K562 (cell line): ENCODE measurements at regions not wholly inside any gene's neighbourhood (a gene's known extent, or its start where the extent isn't known, plus 50 kb on each side); places are given as distances from the start of the nearest gene placed in this dataset.

Experiments used
- ATAC-seq: fragments of 200-7000 bp; cut with Tn5 transposase; 3 replicates; pipeline ENCODE4 v1.9.1; 2020; ENCODE audit warnings: moderate library complexity
- BruUV-seq: library from RNA; stranded (reverse); fragments of 400-500 nt; replicated peaks from 2 replicates; lab custom pipeline; 2021; lab: Mats Ljungman, UMichigan
- CTCF ChIA-PET: fragments of 300-600 bp; formaldehyde crosslinking; extraction: SDS; loops from one replicate; lab custom pipeline; 2021; ENCODE audit warnings: low intra/inter-chr PET ratio; lab: Yijun Ruan, JAX
- POLR2A ChIA-PET: fragments of 300-600, 350-650 bp; sonication (Branson Sonifier 250); formaldehyde crosslinking; extraction: SDS; loops from one replicate; lab custom pipeline; 2021; ENCODE audit warnings: antibody characterized with exemption, inconsistent platforms; lab: Yijun Ruan, JAX
- DNase-seq, 4 experiments: peaks; one replicate each; pipeline versions ENCODE4 v3.0.0 to v3.0.0-alpha.2; 2011 to 2018; ENCODE audit warnings: low spot score in 3 of 4, mixed read lengths in 3 of 4; ENCODE audit errors: extremely low read depth in 1 of 4
- FAIRE-seq: peaks from 2 replicates; lab custom pipeline; 2011; peaks lifted over from hg19 to GRCh38; lab: Jason Lieb, UNC
- H2AFZ ChIP-seq: 2 replicates; pipeline ENCODE4 v1.6.0; 2011; ENCODE audit warnings: low read depth, low read length, control low read depth, inconsistent platforms
- H3K27ac ChIP-seq: fragments of 200-600 bp; 3 replicates; pipeline ENCODE4 v1.8.0; 2011; ENCODE audit warnings: low read depth, mild to moderate bottlenecking, control low read depth, inconsistent platforms, low read length, moderate library complexity, mixed read lengths; ENCODE audit errors: extremely low read depth
- H3K27me3 ChIP-seq, 2 experiments: fragments of 300-600 bp in 1 of 2; 2 replicates in 1 of 2; 3 replicates in 1 of 2; pipeline versions ENCODE4 v1.6.0 to v1.8.0; 2011; ENCODE audit warnings: inconsistent platforms in 2 of 2, low read length in 2 of 2, mild to moderate bottlenecking in 1 of 2, mixed read lengths in 1 of 2, moderate library complexity in 1 of 2; ENCODE audit not compliant: control insufficient read depth in 2 of 2, insufficient read depth in 2 of 2
- H3K36me3 ChIP-seq: fragments of 300-600 bp; 3 replicates; pipeline ENCODE4 v1.8.0; 2011; ENCODE audit warnings: mild to moderate bottlenecking, low read length, inconsistent platforms; ENCODE audit not compliant: control insufficient read depth, insufficient read depth
- H3K4me1 ChIP-seq, 2 experiments: fragments of 200-600 bp in 1 of 2; replicated peaks in 1 of 2; 2 replicates in 1 of 2; 3 replicates in 1 of 2; pipeline versions ENCODE4 v1.5.1 to v1.8.0; 2011; ENCODE audit warnings: inconsistent platforms in 2 of 2, low read length in 2 of 2, mild to moderate bottlenecking in 1 of 2, mixed read lengths in 1 of 2, moderate library complexity in 1 of 2; ENCODE audit not compliant: control insufficient read depth in 2 of 2, insufficient read depth in 2 of 2
- H3K4me2 ChIP-seq: 2 replicates; pipeline ENCODE4 v1.6.1; 2011; ENCODE audit warnings: low read length, control low read depth, inconsistent platforms, mixed read lengths; ENCODE audit not compliant: insufficient read depth
- H3K4me3 ChIP-seq: fragments of 200-600 bp; sonication (generic), shearing (Covaris generic); 2 replicates; pipeline ENCODE4 v1.5.1; 2016; ENCODE audit warnings: control low read depth, inconsistent platforms
- H3K79me2 ChIP-seq: fragments of 200-600 bp; 3 replicates; pipeline ENCODE4 v1.8.0; 2011; ENCODE audit warnings: low read length, inconsistent platforms; ENCODE audit not compliant: control insufficient read depth, insufficient read depth
- H3K9ac ChIP-seq, 2 experiments: 2 replicates each; pipeline versions ENCODE4 v1.6.0 to v1.6.1; 2011; ENCODE audit warnings: low read depth in 2 of 2, low read length in 2 of 2, control low read depth in 1 of 2, inconsistent platforms in 1 of 2, mild to moderate bottlenecking in 1 of 2, mixed read lengths in 1 of 2; ENCODE audit not compliant: insufficient read depth in 1 of 2
- H3K9me1 ChIP-seq: one replicate; pipeline ENCODE4 v1.6.0; 2011; ENCODE audit warnings: inconsistent platforms, mild to moderate bottlenecking, low read length, moderate library complexity; ENCODE audit not compliant: control insufficient read depth, insufficient read depth
- H3K9me3 ChIP-seq: replicated peaks from 2 replicates; pipeline ENCODE4 v1.5.1; 2011; ENCODE audit warnings: low read depth, low read length, inconsistent platforms; ENCODE audit not compliant: control insufficient read depth, insufficient read depth
- H4K20me1 ChIP-seq: replicated peaks from 2 replicates; pipeline ENCODE4 v1.6.1; 2011; ENCODE audit warnings: low read length, inconsistent platforms, mixed read lengths; ENCODE audit not compliant: control insufficient read depth, insufficient read depth
- EWSR1 ChIP-seq: fragments of 450-650 bp; IDR thresholded peaks from 2 replicates; pipeline ENCODE4 v1.6.1; 2018; ENCODE audit warnings: borderline replicate concordance, mild to moderate bottlenecking, low read depth, moderate library complexity; ENCODE audit not compliant: partially characterized antibody
- HMG20B ChIP-seq: fragments of 250-450 bp; sonication (Bioruptor Pico); IDR thresholded peaks from 2 replicates; pipeline ENCODE4 v1.5.0; 2021; ENCODE audit warnings: mild to moderate bottlenecking
- NR2C1 ChIP-seq, 2 experiments: fragments of 450-650 bp; IDR thresholded peaks; 2 replicates each; pipeline ENCODE4 v1.6.1; 2017; ENCODE audit warnings: mild to moderate bottlenecking in 2 of 2, antibody characterized with exemption in 1 of 2, inconsistent platforms in 1 of 2, missing compliant biosample characterization in 1 of 2, missing genetic modification characterization in 1 of 2
- whole genome bisulfite sequencing: fragments of 100-300 bp; shearing (Covaris generic); methylation state at CpG from one replicate; pipeline ENCODE4 v1.1.6; 2016; ENCODE audit warnings: low coverage, mixed read lengths; ENCODE audit not compliant: insufficient coverage; ENCODE audit errors: missing lambda C conversion rate; 5-methylcytosine and 5-hydroxymethylcytosine counted together
- in situ Hi-C: fragments of 300-500 bp; cut with MboI; formaldehyde crosslinking; loops from 4 replicates; pipeline ENCODE4 v1.15.0; 2018; ENCODE audit warnings: inconsistent platforms, mixed read lengths
- intact Hi-C: fragments of 100-400 bp; cut with micrococcal nuclease; formaldehyde crosslinking; loops from 2 replicates; pipeline ENCODE4 v1.14.2; 2022
- TF ChIP-seq, protein P1 (sequence below): sonication (generic); formaldehyde crosslinking; IDR thresholded peaks from 2 replicates; pipeline ENCODE4 v1.8.0; 2023; ENCODE audit warnings: mild to moderate bottlenecking, missing genetic modification reagents
- TF ChIP-seq, protein P2 (sequence below): IDR thresholded peaks from 2 replicates; pipeline ENCODE4 v1.6.1; 2016; ENCODE audit warnings: missing genetic modification characterization, missing compliant biosample characterization

DNA sequence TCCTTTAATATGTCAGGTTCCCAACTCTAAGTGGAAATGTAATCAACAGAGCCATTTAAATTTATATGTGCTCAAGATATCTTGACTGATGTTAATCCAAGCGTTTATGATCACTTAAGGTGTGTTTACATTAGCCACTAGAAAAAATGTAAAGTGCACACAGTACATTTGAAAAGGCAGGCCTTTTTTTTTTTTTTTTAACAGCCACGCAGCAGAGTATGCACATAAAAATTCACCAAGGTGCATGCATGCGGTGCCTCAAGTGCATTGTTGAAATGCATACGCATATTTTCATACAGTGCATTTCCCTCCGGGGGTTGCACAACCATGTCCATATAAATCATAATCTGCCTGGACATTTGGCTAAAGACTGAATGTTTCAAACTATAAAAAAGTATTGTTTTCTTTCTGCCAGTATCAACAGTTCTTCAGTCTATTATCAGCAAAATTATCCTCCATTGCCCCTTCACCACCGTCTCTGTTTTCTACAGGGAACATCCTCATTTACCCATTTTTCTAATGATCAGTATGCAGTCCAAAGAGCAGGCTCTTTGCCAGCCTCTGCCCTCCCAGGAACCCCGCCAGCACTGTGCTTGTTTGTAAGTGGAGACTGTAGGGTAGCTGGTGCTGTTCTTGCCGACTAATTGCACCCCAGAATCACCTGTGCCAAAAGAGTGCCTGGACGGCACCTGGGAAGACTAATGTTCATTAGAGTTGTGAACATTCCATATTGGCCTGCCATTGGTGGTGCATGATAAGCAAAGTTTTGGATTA lies 611.2 kb upstream of the CFAP20DC start:
- Histone ChIP-seq H3K4me2 (no peak overlapping the region), H3K79me2 (no peaks in the 10 kb centered on the region), H3K9me3 (no peaks in the 10 kb centered on the region), H3K4me1 (no peaks in the 10 kb centered on the region), H4K20me1 (no peaks in the 10 kb centered on the region)
- TF ChIP-seq HMG20B (no peak), EWSR1 (no peak), NR2C1 (IDR thresholded peaks at IDR 0.05) (no peak), NR2C1 (tag; IDR thresholded peaks at IDR 0.05) (no peak)
- TF ChIP-seq, protein P1, sequence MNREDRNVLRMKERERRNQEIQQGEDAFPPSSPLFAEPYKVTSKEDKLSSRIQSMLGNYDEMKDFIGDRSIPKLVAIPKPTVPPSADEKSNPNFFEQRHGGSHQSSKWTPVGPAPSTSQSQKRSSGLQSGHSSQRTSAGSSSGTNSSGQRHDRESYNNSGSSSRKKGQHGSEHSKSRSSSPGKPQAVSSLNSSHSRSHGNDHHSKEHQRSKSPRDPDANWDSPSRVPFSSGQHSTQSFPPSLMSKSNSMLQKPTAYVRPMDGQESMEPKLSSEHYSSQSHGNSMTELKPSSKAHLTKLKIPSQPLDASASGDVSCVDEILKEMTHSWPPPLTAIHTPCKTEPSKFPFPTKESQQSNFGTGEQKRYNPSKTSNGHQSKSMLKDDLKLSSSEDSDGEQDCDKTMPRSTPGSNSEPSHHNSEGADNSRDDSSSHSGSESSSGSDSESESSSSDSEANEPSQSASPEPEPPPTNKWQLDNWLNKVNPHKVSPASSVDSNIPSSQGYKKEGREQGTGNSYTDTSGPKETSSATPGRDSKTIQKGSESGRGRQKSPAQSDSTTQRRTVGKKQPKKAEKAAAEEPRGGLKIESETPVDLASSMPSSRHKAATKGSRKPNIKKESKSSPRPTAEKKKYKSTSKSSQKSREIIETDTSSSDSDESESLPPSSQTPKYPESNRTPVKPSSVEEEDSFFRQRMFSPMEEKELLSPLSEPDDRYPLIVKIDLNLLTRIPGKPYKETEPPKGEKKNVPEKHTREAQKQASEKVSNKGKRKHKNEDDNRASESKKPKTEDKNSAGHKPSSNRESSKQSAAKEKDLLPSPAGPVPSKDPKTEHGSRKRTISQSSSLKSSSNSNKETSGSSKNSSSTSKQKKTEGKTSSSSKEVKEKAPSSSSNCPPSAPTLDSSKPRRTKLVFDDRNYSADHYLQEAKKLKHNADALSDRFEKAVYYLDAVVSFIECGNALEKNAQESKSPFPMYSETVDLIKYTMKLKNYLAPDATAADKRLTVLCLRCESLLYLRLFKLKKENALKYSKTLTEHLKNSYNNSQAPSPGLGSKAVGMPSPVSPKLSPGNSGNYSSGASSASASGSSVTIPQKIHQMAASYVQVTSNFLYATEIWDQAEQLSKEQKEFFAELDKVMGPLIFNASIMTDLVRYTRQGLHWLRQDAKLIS (CRISPR knock-in tag), result no peak
- TF ChIP-seq, protein P2, sequence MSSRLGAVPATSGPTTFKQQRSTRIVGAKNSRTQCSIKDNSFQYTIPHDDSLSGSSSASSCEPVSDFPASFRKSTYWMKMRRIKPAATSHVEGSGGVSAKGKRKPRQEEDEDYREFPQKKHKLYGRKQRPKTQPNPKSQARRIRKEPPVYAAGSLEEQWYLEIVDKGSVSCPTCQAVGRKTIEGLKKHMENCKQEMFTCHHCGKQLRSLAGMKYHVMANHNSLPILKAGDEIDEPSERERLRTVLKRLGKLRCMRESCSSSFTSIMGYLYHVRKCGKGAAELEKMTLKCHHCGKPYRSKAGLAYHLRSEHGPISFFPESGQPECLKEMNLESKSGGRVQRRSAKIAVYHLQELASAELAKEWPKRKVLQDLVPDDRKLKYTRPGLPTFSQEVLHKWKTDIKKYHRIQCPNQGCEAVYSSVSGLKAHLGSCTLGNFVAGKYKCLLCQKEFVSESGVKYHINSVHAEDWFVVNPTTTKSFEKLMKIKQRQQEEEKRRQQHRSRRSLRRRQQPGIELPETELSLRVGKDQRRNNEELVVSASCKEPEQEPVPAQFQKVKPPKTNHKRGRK (tag), result no peak
- TF ChIP-seq, all 486 proteins: peak for 0
- ChIA-PET CTCF (no interaction called here), POLR2A (no interaction called here)
- FAIRE-seq (no peak), ATAC-seq (no peak), DNase-seq (no peak)
- no peak overlapping the region for H2AFZ ChIP-seq
- intact Hi-C loops (no loop called here), in situ Hi-C loops (no loop called here)
- no peak overlapping the region for H3K4me3 ChIP-seq
- BruUV-seq, result no TSS peak
- no peaks in the 10 kb centered on the region for H3K9me1 ChIP-seq
- H3K36me3 ChIP-seq, result no peaks in the 10 kb centered on the region
- H3K27me3 ChIP-seq, result no peaks in the 10 kb centered on the region
- 3% methylated on average over 7 of the region's 9 CpGs for WGBS
- no peak overlapping the region for H3K27ac ChIP-seq
- H3K9ac ChIP-seq, result no peak overlapping the region
